HG03159 (cell line): ENCODE measurements at regions not wholly inside any gene's neighbourhood (a gene's known extent, or its start where the extent isn't known, plus 50 kb on each side); places are given as distances from the start of the nearest gene placed in this dataset.

Source experiments
- ATAC-seq: cut with Tn5 transposase; IDR thresholded peaks from one replicate; pipeline ENCODE4 v1.9.1; 2021; ENCODE audit warnings: mild to moderate bottlenecking, moderate library complexity; ENCODE audit not compliant: unreplicated experiment

DNA sequence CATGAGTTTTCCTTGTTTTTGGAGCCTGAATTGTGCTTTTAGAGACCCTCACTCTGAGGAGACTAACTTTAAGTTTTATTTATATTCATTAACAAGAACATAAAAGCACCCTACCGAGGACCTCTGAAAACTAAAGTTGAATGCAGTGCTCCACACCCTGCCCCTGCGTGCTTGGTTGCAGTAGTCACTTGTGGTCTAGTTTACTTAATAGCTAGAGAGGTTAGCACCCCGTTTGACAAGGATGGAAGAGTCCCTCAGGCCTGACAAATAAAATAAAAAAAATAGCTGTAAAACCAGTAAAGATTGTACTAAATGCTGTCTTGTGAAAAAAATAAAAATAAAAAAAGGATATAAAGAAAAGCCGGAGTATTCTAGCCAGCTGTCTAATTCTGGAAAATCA, 395.2 kb downstream of the MTX2 start:
- no peak for ATAC-seq

DNA sequence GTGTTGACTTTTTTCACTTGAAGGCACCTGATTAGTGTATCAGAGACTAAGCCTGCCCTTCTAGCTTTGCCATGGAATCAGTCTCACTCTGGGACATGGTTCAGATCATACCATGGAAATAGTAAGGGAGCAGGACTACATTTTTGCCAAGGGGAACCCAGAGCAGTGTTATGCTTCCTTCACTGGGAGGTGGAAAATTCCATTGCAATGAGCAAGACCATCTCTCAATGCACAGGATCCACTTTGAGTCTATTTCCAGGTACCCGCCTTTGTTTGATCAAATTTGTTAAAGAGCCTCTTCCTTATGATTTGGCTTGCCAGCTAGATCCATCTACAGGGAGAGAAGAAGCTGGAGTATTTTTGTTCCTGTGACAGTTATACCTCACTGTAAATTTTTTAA, 395.8 kb downstream of the MTX2 start:
- ATAC-seq, result no peak

- ATAC-seq, result no peak
Measured at GRCh38 chr2:176668912-176669311, 399.7 kb downstream of the MTX2 start.

GRCh38 chr2:176669398-176670174, 400.3 kb downstream of the MTX2 start:
- no peak for ATAC-seq

GRCh38 chr2:176675271-176675949, 406.2 kb downstream of the MTX2 start:
- no peak for ATAC-seq

- ATAC-seq, result no peak
Measured at GRCh38 chr2:176677746-176678265, 408.6 kb downstream of the MTX2 start.

- no peak for ATAC-seq
Measured at GRCh38 chr2:176678571-176678970, 409.3 kb downstream of the MTX2 start.

DNA sequence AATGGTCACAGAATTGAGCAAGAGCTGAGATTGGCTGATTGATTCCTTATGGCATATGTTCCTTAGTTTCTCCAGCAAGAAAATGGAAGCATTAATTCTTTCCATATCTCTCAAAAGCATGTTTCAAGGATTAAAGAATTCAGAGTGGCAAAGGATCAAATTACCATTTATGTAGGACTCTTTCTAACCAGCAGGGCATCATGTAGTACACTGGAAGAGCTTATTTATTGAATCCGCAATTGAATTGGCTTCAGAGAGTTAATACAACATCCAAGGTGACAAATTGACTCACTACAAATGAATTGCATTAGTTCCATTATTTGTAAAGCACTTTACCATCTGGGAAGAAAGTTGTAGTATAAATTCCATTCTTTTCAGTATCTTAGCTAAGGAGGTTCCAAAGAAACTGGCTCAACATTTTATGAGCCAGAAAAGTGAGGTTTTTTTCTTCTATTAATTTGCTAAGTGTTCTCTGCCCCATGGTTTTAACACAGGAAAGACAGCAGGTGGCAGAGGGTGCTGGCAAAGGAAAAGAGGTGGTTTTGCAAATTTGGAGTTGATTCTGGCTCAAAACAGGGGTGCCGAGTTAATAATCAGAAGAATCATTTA, 409.9 kb downstream of the MTX2 start:
- no peak for ATAC-seq

- no peak for ATAC-seq
Measured at GRCh38 chr2:176680916-176681516, 411.8 kb downstream of the MTX2 start.

DNA sequence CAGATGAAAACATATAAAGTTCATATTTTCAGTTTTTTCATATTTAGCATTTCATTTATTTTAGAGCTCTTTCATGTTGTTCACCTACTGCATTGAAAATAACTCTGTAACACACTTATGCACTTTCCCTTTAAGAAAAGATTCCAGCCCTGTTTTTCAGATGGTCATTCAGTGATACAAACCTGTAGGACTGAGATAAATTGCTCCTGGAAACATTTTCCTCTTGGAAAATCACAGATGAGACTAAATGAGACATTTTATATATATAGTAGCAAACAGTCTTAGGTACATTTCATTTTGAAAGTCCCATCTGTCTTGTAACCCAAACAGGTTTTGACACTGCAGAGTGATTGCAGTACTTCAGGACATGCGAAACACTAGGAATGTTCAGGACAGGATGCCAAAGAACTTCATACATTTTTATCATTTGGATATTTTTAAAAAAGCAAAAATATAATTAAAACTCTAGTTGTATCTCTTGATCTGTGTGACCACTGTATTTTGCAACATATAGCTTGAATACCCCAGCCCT, 412.4 kb downstream of the MTX2 start:
- ATAC-seq, result no peak

DNA sequence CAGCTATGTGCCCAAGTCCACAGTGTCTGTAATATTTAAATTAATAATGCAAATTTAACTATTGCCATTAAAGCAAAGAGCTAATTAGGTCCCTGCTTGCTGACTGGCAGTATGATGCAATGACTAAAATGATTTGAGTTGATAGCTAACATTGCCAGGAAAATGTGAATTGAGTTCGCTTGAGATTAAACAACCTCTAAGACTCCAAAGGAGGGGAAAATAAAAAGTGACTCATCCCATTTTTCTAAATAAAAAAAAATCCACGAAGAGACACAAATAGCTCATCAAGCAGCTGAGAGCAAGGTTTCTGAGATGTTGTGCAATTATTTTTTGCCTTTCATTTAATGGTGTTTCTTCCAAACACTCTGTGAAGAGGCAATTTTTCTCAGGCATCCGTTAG, 413.0 kb downstream of the MTX2 start:
- no peak for ATAC-seq

DNA sequence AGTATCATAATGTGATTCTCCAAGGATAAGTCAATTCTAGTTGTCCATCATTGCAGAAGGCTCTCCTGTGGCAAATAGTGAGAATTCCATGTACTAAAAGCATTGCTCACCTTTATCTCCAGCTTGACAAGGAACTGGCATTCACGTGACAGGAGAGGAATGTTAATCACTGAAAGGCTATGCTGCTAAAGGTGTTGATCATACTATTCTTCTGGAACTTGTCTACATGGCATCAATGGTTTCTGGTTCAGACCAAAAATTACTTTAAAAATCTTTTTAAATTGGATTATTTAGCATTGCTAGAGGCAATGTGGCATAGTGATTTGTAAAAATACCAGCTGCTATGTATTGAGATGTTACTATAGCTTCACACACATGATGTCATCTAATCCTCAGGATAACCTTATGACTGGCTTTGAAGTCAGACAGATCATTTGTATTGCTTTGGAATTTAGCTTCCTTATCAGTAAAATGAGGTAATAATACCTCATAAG, 414.4 kb downstream of the MTX2 start:
- no peak for ATAC-seq

DNA sequence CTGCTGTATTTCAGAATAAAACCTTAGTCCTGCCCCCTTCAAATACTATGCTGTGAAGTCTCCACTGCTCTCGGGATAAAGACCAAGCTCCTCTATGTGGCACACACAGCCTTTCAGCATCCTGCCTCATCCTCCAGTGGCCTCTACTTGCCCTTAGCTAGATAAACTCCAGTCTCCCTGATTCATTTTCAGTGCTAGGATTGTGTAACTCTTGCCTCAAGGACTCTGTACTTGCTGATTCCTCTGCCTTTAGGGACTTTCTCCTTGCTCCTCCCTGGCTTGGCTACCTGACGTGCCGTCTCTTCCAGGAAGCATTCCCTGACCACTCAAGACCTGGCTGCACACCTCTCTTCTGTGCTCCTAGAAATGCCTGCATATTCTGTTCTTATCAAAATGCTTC, 416.7 kb downstream of the MTX2 start:
- ATAC-seq, result no peak

DNA sequence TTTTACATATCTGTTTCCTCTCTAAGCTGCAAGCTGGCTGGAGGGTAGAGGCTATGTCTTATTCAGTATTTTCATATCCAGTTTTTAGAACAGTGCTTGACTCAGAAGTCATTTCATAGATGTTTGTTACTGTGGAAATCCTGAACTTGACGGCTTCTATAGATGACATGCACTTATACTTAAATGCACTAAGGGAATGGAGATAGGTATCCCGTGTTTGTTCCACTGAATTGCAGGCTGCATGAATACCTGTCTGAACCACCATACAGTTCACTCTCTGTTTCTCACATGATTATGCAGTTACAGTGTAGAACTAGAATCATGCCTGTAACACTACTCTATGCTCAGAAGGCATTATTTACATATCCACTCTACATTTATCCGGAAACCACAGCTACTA, 417.1 kb downstream of the MTX2 start:
- no peak for ATAC-seq

DNA sequence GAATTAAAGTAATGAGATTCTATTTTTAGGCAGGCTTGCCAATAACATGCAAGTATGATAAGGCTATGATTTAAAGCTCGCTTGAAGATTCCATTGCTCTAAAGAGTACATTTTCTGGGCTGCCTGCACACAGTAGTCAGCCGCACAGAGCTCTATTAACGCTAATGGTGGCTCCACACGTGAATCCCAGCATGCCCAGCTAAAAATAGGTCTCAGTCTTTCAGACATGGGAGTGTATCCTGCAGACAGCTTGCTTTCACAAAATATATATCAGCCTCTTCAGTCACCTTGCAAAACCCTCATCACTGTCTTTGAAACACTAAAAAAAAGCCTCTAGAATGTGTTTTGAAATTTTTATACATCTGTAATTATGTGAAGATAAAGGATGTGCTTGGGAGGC, 418.1 kb downstream of the MTX2 start:
- no peak for ATAC-seq

DNA sequence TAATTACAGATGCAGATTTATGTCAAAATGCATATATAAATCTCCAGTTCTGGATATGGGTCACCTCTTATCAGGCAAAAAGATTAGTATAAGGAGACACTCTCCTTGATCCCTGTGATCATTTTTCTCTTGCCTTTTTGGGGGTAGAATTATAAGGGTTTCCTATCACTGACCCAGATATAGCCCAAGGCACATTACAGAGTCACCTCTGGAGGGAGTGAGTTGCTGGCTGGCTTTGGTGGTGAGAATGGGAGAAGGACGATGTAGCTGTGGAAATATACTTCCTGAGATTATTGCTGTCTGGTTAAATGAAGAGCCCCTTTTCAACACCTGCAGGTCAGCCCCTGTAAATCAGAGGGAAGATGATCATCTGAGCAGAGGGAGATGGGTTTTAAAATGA, 418.7 kb downstream of the MTX2 start:
- ATAC-seq, result no peak

DNA sequence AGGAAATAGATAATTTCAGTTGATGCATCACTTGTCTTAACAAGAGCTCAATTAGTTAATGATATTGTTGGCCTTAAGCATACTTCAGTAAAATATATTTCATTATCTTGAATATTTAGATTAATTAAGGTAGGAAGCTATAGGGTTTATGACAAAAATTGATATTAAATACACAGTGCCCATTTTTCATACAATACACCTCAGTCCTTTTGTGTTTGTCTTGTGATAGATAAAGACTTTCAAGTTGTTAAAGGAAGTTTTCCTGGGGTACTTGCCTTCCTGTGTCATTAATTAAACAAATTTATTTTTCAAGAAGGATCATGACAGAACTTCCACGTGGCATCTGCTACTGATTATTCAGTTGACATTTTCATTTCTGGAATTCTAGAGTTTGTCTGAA, 420.5 kb downstream of the MTX2 start:
- no peak for ATAC-seq

- no peak for ATAC-seq
Measured at GRCh38 chr2:176691471-176691870, 422.2 kb downstream of the MTX2 start.

- ATAC-seq, result no peak
Measured at GRCh38 chr2:176692533-176692932, 423.3 kb downstream of the MTX2 start.

DNA sequence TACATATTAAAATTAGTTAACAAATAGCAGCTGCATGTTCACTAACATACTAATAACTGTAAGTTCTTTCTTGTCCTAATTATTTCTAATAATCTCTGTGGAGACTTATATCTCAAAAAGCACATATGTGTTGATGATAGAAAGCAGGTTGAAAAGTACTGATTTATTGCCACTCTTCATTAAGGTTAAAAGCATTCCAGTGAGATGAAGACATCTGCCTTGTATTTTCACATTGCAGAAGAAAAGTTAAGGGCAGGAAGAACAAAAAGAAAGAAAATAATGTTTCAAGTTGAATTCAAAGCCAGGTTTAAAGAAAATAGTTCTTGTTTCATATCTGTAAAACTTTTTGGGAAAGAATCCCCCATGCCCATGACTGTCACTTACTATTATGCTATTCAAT, 429.9 kb downstream of the MTX2 start:
- no peak for ATAC-seq

DNA sequence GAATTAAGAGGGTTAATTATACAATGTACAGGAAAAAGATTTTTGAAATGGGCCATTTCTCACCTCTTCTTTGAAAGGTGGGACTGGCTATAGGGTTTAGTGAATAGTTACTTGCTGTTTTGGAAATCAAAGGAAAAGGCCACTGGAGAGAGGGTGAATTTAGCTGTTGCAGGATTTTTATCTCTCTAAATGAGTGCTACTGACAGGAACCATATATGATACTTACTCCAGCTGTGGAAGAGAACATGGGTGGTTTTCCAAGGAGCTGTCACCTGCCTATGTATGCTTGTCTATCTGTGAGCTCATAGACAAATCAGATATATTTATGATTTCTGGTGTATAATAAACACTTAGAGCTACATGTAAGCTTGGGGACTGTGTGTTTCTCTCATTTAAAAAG, 430.4 kb downstream of the MTX2 start:
- ATAC-seq, result no peak
